WERI-Rb-1 (cell line): ENCODE measurements at regions not wholly inside any gene's neighbourhood (a gene's known extent, or its start where the extent isn't known, plus 50 kb on each side); places are given as distances from the start of the nearest gene placed in this dataset.

Experiments used
- DNase-seq: peaks from one replicate; pipeline ENCODE4 v3.0.0-alpha.2; 2020
- H3K27ac ChIP-seq: fragments of 250-450 bp; sonication (Bioruptor Pico); 2 replicates; pipeline ENCODE4 v1.5.1; 2020; ENCODE audit warnings: mild to moderate bottlenecking, moderate library complexity
- H3K27me3 ChIP-seq: fragments of 250-450 bp; sonication (Bioruptor Pico); 2 replicates; pipeline ENCODE4 v1.5.1; 2021; ENCODE audit warnings: mild to moderate bottlenecking, low read depth, moderate library complexity; ENCODE audit not compliant: insufficient read depth, severe bottlenecking
- H3K36me3 ChIP-seq: fragments of 250-450 bp; sonication (Bioruptor Pico); 2 replicates; pipeline ENCODE4 v1.5.1; 2020; ENCODE audit warnings: mild to moderate bottlenecking, moderate library complexity
- H3K4me3 ChIP-seq: 2 replicates; pipeline ENCODE4 v1.5.1; 2011; ENCODE audit warnings: low read depth, mild to moderate bottlenecking, control low read depth, low read length
- H3K9me3 ChIP-seq: fragments of 250-450 bp; sonication (Bioruptor Pico); 2 replicates; pipeline ENCODE4 v1.5.1; 2021; ENCODE audit warnings: mild to moderate bottlenecking, moderate library complexity; ENCODE audit not compliant: severe bottlenecking
- TF ChIP-seq, protein P1 (sequence below): IDR thresholded peaks from 2 replicates; pipeline ENCODE4 v1.5.1; 2011; ENCODE audit warnings: low read depth, mild to moderate bottlenecking, control low read depth, inconsistent platforms, low read length

DNA sequence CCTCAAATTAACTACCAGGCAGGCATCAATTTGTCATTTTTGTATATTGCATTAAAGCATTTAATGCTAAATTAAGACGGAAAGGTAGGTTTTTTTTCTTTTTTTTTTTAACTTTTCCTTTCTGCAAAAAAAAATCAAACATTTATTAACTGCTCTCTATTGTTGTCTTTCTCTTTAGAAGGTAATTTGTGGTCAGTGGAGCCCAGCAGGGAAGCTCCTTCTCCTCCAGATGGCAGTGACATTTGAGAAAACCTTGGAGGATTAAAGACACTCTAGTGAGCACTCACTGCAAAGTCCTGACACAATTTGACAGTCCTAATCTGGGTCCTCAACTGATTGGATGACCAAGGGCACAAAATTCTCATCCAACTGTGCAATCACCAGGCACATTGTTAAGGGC lies 102.4 kb downstream of the SLIT2 start:
- TF ChIP-seq, protein P1, sequence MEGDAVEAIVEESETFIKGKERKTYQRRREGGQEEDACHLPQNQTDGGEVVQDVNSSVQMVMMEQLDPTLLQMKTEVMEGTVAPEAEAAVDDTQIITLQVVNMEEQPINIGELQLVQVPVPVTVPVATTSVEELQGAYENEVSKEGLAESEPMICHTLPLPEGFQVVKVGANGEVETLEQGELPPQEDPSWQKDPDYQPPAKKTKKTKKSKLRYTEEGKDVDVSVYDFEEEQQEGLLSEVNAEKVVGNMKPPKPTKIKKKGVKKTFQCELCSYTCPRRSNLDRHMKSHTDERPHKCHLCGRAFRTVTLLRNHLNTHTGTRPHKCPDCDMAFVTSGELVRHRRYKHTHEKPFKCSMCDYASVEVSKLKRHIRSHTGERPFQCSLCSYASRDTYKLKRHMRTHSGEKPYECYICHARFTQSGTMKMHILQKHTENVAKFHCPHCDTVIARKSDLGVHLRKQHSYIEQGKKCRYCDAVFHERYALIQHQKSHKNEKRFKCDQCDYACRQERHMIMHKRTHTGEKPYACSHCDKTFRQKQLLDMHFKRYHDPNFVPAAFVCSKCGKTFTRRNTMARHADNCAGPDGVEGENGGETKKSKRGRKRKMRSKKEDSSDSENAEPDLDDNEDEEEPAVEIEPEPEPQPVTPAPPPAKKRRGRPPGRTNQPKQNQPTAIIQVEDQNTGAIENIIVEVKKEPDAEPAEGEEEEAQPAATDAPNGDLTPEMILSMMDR = peak; percentile 37; the same call in 1 of the 2 replicates
- H3K27ac ChIP-seq = no peak overlapping the region; the same call in 1 of the 2 replicates
- no peak overlapping the region for H3K4me3 ChIP-seq
- H3K27me3 ChIP-seq = no peaks in the 10 kb centered on the region
- H3K9me3 ChIP-seq = no peaks in the 10 kb centered on the region
- peak; percentile 67 for DNase-seq
- no peaks in the 10 kb centered on the region for H3K36me3 ChIP-seq

- DNase-seq = peak; percentile 39
- Histone ChIP-seq H3K36me3 (no peaks in the 10 kb centered on the region), H3K4me3 (no peak overlapping the region), H3K27me3 (no peaks in the 10 kb centered on the region), H3K27ac (no peak overlapping the region), H3K9me3 (no peaks in the 10 kb centered on the region)
- TF ChIP-seq, protein P1 = no peak
Measured at GRCh38 chr4:20356565-20356964, 104.9 kb downstream of the SLIT2 start.

- no peak overlapping the region for H3K4me3 ChIP-seq
- no peaks in the 10 kb centered on the region for H3K27me3 ChIP-seq
- no peaks in the 10 kb centered on the region for H3K36me3 ChIP-seq
- no peak overlapping the region for H3K27ac ChIP-seq
- no peak for DNase-seq
- TF ChIP-seq, protein P1 = no peak
- H3K9me3 ChIP-seq = no peaks in the 10 kb centered on the region
Measured at GRCh38 chr4:20358110-20358509, 106.4 kb downstream of the SLIT2 start.

- Histone ChIP-seq H3K36me3 (no peaks in the 10 kb centered on the region), H3K9me3 (no peaks in the 10 kb centered on the region), H3K4me3 (no peak overlapping the region), H3K27me3 (no peaks in the 10 kb centered on the region), H3K27ac (no peak overlapping the region)
- TF ChIP-seq, protein P1 = no peak
- no peak for DNase-seq
Measured at GRCh38 chr4:20359692-20360091, 108.0 kb downstream of the SLIT2 start.

- DNase-seq = no peak
- TF ChIP-seq, protein P1 = no peak
- H3K36me3 ChIP-seq = no peaks in the 10 kb centered on the region
- H3K27ac ChIP-seq = no peak overlapping the region
- no peak overlapping the region for H3K4me3 ChIP-seq
- no peaks in the 10 kb centered on the region for H3K27me3 ChIP-seq
- no peaks in the 10 kb centered on the region for H3K9me3 ChIP-seq
Measured at GRCh38 chr4:20362148-20362547, 110.4 kb downstream of the SLIT2 start.

DNA sequence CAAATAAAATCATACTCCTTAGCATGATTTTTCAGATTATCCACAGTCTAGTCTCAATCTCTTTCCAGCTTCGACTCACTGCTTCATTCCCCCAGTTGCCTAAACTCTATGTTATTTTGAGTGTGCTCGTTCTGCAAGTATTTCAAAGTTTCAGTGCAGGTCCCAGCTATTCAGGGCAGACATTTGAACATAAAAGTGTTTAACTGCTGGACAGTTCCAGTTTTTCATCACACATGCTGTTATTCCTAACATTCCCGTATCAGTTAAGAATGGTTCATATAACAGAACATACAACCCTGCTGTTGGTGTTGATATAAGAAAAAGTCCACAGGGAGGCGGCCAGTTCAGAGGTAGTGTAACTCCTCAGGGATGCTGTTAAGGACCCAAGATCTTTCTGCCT lies 113.3 kb downstream of the SLIT2 start:
- Histone ChIP-seq H3K27ac (no peak overlapping the region), H3K4me3 (no peak overlapping the region), H3K36me3 (no peaks in the 10 kb centered on the region), H3K9me3 (no peaks in the 10 kb centered on the region), H3K27me3 (no peaks in the 10 kb centered on the region)
- DNase-seq = no peak
- TF ChIP-seq, protein P1 = no peak
